ENCODE measurements at regions not wholly inside any gene's neighbourhood (a gene's known extent, or its start where the extent isn't known, plus 50 kb on each side); places are given as distances from the start of the nearest gene placed in this dataset.

GRCh38 chr9:89829346-89829745, 224.5 kb downstream of the GADD45G start:
- intact Hi-C loops (cut with DNase I): loop anchor here in 1 of 2 donors (10.0 kb wide), 1 partner anchor 85 kb away; no protein-coding TSS in a partner anchor
- DNase-seq (no peak), ATAC-seq (no peak)

- no peak for DNase-seq
- intact Hi-C loops (cut with DNase I): no loop called here
- no peak for ATAC-seq
Measured at GRCh38 chr9:89835666-89836065, 230.9 kb downstream of the GADD45G start.

GRCh38 chr9:89837162-89837933, 232.5 kb downstream of the GADD45G start:
- ATAC-seq: no peak
- intact Hi-C loops (cut with DNase I): no loop called here
- DNase-seq: no peak

GRCh38 chr9:89837934-89838310, 233.1 kb downstream of the GADD45G start:
- ATAC-seq: no peak
- no peak for DNase-seq
- intact Hi-C loops (cut with DNase I): no loop called here

- intact Hi-C loops (cut with DNase I): no loop called here
- ATAC-seq (no peak), DNase-seq (no peak)
Measured at GRCh38 chr9:89838621-89839020, 233.8 kb downstream of the GADD45G start.

- no peak for DNase-seq
- intact Hi-C loops (cut with DNase I): no loop called here
- ATAC-seq: peak in 1 of 2 donors; percentile 69
Measured at GRCh38 chr9:89839449-89839848, 234.6 kb downstream of the GADD45G start.

GRCh38 chr9:89839952-89840351, 235.1 kb downstream of the GADD45G start:
- intact Hi-C loops (cut with DNase I): no loop called here
- no peak for DNase-seq
- peak; percentile 19 to 28 for ATAC-seq

- ATAC-seq: no peak
- intact Hi-C loops (cut with DNase I): no loop called here
- DNase-seq: no peak
Measured at GRCh38 chr9:89841456-89841855, 236.6 kb downstream of the GADD45G start.

GRCh38 chr9:89842267-89842768, 237.5 kb downstream of the GADD45G start:
- DNase-seq (no peak), ATAC-seq (no peak)
- intact Hi-C loops (cut with DNase I): no loop called here

- intact Hi-C loops (cut with DNase I): no loop called here
- no peak for DNase-seq
- ATAC-seq: no peak
Measured at GRCh38 chr9:89843074-89843473, 238.3 kb downstream of the GADD45G start.

- intact Hi-C loops (cut with DNase I): no loop called here
- no peak for ATAC-seq
- no peak for DNase-seq
Measured at GRCh38 chr9:89843591-89843990, 238.8 kb downstream of the GADD45G start.

- no peak for ATAC-seq
- intact Hi-C loops (cut with DNase I): no loop called here
- DNase-seq: no peak
Measured at GRCh38 chr9:89844075-89844474, 239.3 kb downstream of the GADD45G start.

GRCh38 chr9:89844535-89844934, 239.7 kb downstream of the GADD45G start:
- ATAC-seq (no peak), DNase-seq (no peak)
- intact Hi-C loops (cut with DNase I): no loop called here

GRCh38 chr9:89845321-89845720, 240.5 kb downstream of the GADD45G start:
- intact Hi-C loops (cut with DNase I): no loop called here
- ATAC-seq (no peak), DNase-seq (no peak)

GRCh38 chr9:89845862-89846261, 241.1 kb downstream of the GADD45G start:
- ATAC-seq: no peak
- no peak for DNase-seq
- intact Hi-C loops (cut with DNase I): no loop called here

- ATAC-seq: no peak
- intact Hi-C loops (cut with DNase I): no loop called here
- no peak for DNase-seq
Measured at GRCh38 chr9:89848060-89849040, 243.5 kb downstream of the GADD45G start.

GRCh38 chr9:89849096-89849495, 244.3 kb downstream of the GADD45G start:
- intact Hi-C loops (cut with DNase I): no loop called here
- ATAC-seq (no peak), DNase-seq (no peak)

GRCh38 chr9:89850153-89850552, 245.3 kb downstream of the GADD45G start:
- intact Hi-C loops (cut with DNase I): no loop called here
- no peak for DNase-seq
- ATAC-seq: no peak

GRCh38 chr9:89850631-89851325, 246.0 kb downstream of the GADD45G start:
- intact Hi-C loops (cut with DNase I): no loop called here
- DNase-seq (peak; percentile 39), ATAC-seq (peak; percentile 79 to 84)

GRCh38 chr9:89853161-89853560, 248.3 kb downstream of the GADD45G start:
- DNase-seq (no peak), ATAC-seq (no peak)
- intact Hi-C loops (cut with DNase I): no loop called here
